ENCODE measurements at regions not wholly inside any gene's neighbourhood (a gene's known extent, or its start where the extent isn't known, plus 50 kb on each side); places are given as distances from the start of the nearest gene placed in this dataset.

DNA sequence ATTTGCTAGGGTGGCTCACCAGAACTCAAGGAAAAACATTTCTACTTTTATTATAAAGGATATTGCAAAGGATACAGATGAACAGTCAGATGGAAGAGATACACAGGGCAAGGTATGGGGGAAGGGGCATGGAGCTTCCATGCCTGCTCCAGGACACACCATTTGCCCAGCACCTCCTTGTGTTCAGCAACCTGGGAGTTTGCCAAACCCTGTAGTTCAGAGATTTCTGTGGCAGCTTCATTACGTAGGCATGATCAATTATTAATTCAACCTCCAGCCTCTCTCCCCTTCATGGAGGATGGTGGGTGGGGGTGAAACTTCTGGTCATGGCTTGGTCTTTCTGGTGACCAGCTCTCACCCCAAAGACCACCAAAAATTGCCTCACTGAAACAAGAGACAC is 353.9 kb upstream of the THBS1 start:
- no peaks in the 10 kb centered on the region for H3K36me3 ChIP-seq (ENCODE audit: control insufficient read depth in 1 of 2, insufficient read depth in 2 of 2, low read length in 2 of 2)
- no peak overlapping the region for H4K91ac ChIP-seq (ENCODE audit: low read depth, low read length)
- H2BK120ac ChIP-seq (ENCODE audit: insufficient read depth, low read length, poor library complexity), result no peak overlapping the region
- no peaks in the 10 kb centered on the region for H3K9me3 ChIP-seq (ENCODE audit: insufficient read depth, low read depth, low read length)
- no peak overlapping the region for H2BK5ac ChIP-seq (ENCODE audit: low read depth, low read length, poor library complexity)
- H3K4ac ChIP-seq (ENCODE audit: low read depth, low read length), result no peak overlapping the region
- no peak overlapping the region for H3K23ac ChIP-seq (ENCODE audit: low read length)
- H3K18ac ChIP-seq (ENCODE audit: low read length), result no peak overlapping the region
- peaks cover under 1 to 2% of the 10 kb centered on the region in 2 experiments for H3K4me1 ChIP-seq (ENCODE audit: control insufficient read depth in 1 of 2, insufficient read depth in 2 of 2, low read length in 2 of 2)
- no peak overlapping the region for H4K8ac ChIP-seq (ENCODE audit: low read depth, low read length)
- H2AFZ ChIP-seq (ENCODE audit: insufficient read depth, low read length, poor library complexity), result no peak overlapping the region
- no peak overlapping the region for H3K14ac ChIP-seq (ENCODE audit: low read length)
- H4K12ac ChIP-seq (ENCODE audit: low read depth, low read length), result no peak overlapping the region
- no CpG with 5 or more reads among the region's 1 CpG for WGBS (ENCODE audit: extremely low coverage, insufficient coverage, insufficient read length)
- no peak for DNase-seq
- no peaks in the 10 kb centered on the region for H3K27me3 ChIP-seq (ENCODE audit: insufficient read depth, low read length)
- no peak overlapping the region for H3K4me3 ChIP-seq (ENCODE audit: low read depth, low read length)
- no peak overlapping the region for H3K4me2 ChIP-seq (ENCODE audit: low read length)
- no peak overlapping the region for H3K27ac ChIP-seq (ENCODE audit: low read depth, low read length)
- no peaks in the 10 kb centered on the region for H3K79me2 ChIP-seq (ENCODE audit: control insufficient read depth, insufficient read depth, low read length, poor library complexity)
- peaks cover 3% of the 10 kb centered on the region for H3K79me1 ChIP-seq (ENCODE audit: low read length)
- no peak overlapping the region for H3K9ac ChIP-seq (ENCODE audit: low read length)
- H2BK12ac ChIP-seq (ENCODE audit: low read length), result no peak overlapping the region
- H2AK5ac ChIP-seq (ENCODE audit: low read length), result no peak overlapping the region

DNA sequence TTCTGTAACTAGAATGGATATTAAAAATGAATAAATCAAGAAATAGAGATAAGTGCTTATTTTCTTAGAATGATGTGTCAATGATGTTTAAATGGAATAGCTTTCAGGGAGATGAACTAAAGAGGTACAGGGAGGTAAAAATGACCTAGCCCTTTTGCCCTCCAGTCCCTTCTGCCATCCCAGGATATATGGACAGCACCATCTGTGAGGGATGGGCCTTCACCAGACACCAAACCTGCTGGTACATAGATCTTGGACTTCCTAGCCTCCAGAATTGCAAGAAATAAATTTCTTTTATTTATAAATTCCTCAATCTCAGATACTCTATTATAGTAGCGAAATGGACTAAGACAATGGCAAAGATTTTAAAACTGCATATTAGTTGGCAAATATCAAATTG is 352.0 kb upstream of the THBS1 start:
- Histone ChIP-seq H3K79me1 (ENCODE audit: low read length) (peaks cover 6% of the 10 kb centered on the region), H3K27me3 (ENCODE audit: insufficient read depth, low read length) (no peaks in the 10 kb centered on the region), H3K79me2 (ENCODE audit: control insufficient read depth, insufficient read depth, low read length, poor library complexity) (no peaks in the 10 kb centered on the region), H3K27ac (ENCODE audit: low read depth, low read length) (no peak overlapping the region), H3K4ac (ENCODE audit: low read depth, low read length) (no peak overlapping the region), H4K91ac (ENCODE audit: low read depth, low read length) (peak overlapping the region; percentile 6), H3K4me3 (ENCODE audit: low read depth, low read length) (no peak overlapping the region), H3K14ac (ENCODE audit: low read length) (no peak overlapping the region), H3K4me1 (ENCODE audit: control insufficient read depth in 1 of 2, insufficient read depth in 2 of 2, low read length in 2 of 2) (peaks cover 10% of the 10 kb centered on the region in 2 experiments), H4K8ac (ENCODE audit: low read depth, low read length) (no peak overlapping the region), H3K23ac (ENCODE audit: low read length) (no peak overlapping the region), H3K9me3 (ENCODE audit: insufficient read depth, low read depth, low read length) (no peaks in the 10 kb centered on the region), H3K4me2 (ENCODE audit: low read length) (no peak overlapping the region), H4K12ac (ENCODE audit: low read depth, low read length) (no peak overlapping the region), H2AK5ac (ENCODE audit: low read length) (no peak overlapping the region), H3K18ac (ENCODE audit: low read length) (no peak overlapping the region), H3K9ac (ENCODE audit: low read length) (no peak overlapping the region), H2BK120ac (ENCODE audit: insufficient read depth, low read length, poor library complexity) (no peak overlapping the region), H2AFZ (ENCODE audit: insufficient read depth, low read length, poor library complexity) (no peak overlapping the region), H3K36me3 (ENCODE audit: control insufficient read depth in 1 of 2, insufficient read depth in 2 of 2, low read length in 2 of 2) (no peaks in the 10 kb centered on the region), H2BK5ac (ENCODE audit: low read depth, low read length, poor library complexity) (no peak overlapping the region), H2BK12ac (ENCODE audit: low read length) (no peak overlapping the region)
- DNase-seq, result no peak
- WGBS (ENCODE audit: extremely low coverage, insufficient coverage, insufficient read length), result no CpG with 5 or more reads among the region's 1 CpG

DNA sequence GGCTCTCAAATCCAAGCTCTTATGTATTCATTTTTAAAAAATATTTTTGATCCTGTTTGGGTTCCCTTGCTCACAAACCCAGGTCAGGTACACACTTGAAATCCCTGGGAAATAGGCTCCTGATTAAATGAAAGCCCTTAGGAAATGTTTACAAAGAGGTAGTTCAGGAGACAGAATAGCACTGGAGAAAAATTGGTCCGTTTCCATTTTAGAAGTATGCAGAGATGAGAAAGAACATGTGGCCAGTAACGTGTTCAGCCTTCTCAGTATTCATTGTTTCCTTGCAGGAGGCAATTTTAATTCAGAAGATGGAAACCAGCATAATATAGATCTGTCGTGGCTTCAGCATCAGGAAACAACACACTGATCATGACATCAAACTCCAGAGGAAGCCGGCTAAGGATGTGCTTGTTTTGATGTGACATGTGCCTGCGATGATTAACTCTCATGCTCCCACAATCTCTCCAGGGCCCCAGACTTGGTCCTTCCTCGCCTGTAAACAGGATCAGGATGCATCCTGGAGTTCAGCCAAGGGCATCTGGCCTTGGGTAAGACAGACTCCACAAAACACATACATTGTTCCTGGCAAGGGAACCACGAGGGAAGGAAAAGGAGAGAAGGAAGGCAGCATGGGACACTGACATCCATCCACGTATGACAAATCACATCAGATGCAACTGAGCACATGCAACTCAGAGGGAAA is 350.5 kb upstream of the THBS1 start:
- Histone ChIP-seq H3K4me2 (ENCODE audit: low read length) (no peak overlapping the region), H3K36me3 (ENCODE audit: control insufficient read depth in 1 of 2, insufficient read depth in 2 of 2, low read length in 2 of 2) (no peaks in the 10 kb centered on the region), H3K18ac (ENCODE audit: low read length) (peak overlapping the region; percentile 58), H4K91ac (ENCODE audit: low read depth, low read length) (peak overlapping the region; percentile 39), H3K79me2 (ENCODE audit: control insufficient read depth, insufficient read depth, low read length, poor library complexity) (no peaks in the 10 kb centered on the region), H3K4me3 (ENCODE audit: low read depth, low read length) (no peak overlapping the region), H3K79me1 (ENCODE audit: low read length) (peaks cover 7% of the 10 kb centered on the region), H2BK5ac (ENCODE audit: low read depth, low read length, poor library complexity) (no peak overlapping the region), H3K9ac (ENCODE audit: low read length) (no peak overlapping the region), H2BK12ac (ENCODE audit: low read length) (peak overlapping the region; percentile 93), H3K14ac (ENCODE audit: low read length) (peak overlapping the region; percentile 56), H3K27ac (ENCODE audit: low read depth, low read length) (no peak overlapping the region), H2BK120ac (ENCODE audit: insufficient read depth, low read length, poor library complexity) (peak overlapping the region; percentile 68), H4K12ac (ENCODE audit: low read depth, low read length) (no peak overlapping the region), H2AK5ac (ENCODE audit: low read length) (peak overlapping the region; percentile 55), H4K8ac (ENCODE audit: low read depth, low read length) (no peak overlapping the region), H3K23ac (ENCODE audit: low read length) (no peak overlapping the region), H3K27me3 (ENCODE audit: insufficient read depth, low read length) (no peaks in the 10 kb centered on the region), H3K9me3 (ENCODE audit: insufficient read depth, low read depth, low read length) (no peaks in the 10 kb centered on the region), H3K4ac (ENCODE audit: low read depth, low read length) (no peak overlapping the region), H2AFZ (ENCODE audit: insufficient read depth, low read length, poor library complexity) (no peak overlapping the region), H3K4me1 (ENCODE audit: control insufficient read depth in 1 of 2, insufficient read depth in 2 of 2, low read length in 2 of 2) (peaks cover 10 to 12% of the 10 kb centered on the region in 2 experiments)
- WGBS (ENCODE audit: extremely low coverage, insufficient coverage, insufficient read length), result no CpG with 5 or more reads among the region's 8 CpGs
- DNase-seq, result no peak

DNA sequence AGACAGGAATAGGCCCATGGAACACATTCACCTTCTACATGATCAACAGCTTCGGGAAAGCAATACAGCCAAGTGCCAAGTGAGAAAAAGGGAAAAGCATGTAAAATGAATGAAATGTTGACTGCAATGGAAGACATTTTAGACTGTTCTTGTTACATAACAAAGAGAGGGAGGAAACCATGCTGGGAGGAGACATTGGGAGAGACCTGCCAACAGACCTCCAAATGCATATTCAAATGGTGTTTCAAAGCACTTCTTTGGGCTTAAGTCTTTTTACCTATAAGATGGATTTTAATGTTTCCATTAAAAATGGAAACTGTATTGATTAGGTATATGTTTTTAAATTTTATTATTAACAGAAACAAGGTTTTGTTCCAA is 350.0 kb upstream of the THBS1 start:
- H3K4me2 ChIP-seq (ENCODE audit: low read length), result no peak overlapping the region
- no CpG with 5 or more reads among the region's 1 CpG for WGBS (ENCODE audit: extremely low coverage, insufficient coverage, insufficient read length)
- H3K9me3 ChIP-seq (ENCODE audit: insufficient read depth, low read depth, low read length), result no peaks in the 10 kb centered on the region
- H3K4me1 ChIP-seq (ENCODE audit: control insufficient read depth in 1 of 2, insufficient read depth in 2 of 2, low read length in 2 of 2), result peaks cover 10 to 12% of the 10 kb centered on the region in 2 experiments
- no peak overlapping the region for H3K27ac ChIP-seq (ENCODE audit: low read depth, low read length)
- no peak overlapping the region for H3K23ac ChIP-seq (ENCODE audit: low read length)
- no peak overlapping the region for H2BK5ac ChIP-seq (ENCODE audit: low read depth, low read length, poor library complexity)
- peaks cover 7% of the 10 kb centered on the region for H3K79me1 ChIP-seq (ENCODE audit: low read length)
- no peak overlapping the region for H3K9ac ChIP-seq (ENCODE audit: low read length)
- peak overlapping the region; percentile 39 for H4K91ac ChIP-seq (ENCODE audit: low read depth, low read length)
- H3K4me3 ChIP-seq (ENCODE audit: low read depth, low read length), result no peak overlapping the region
- peak overlapping the region; percentile 93 for H2BK12ac ChIP-seq (ENCODE audit: low read length)
- no peak overlapping the region for H4K8ac ChIP-seq (ENCODE audit: low read depth, low read length)
- H2AFZ ChIP-seq (ENCODE audit: insufficient read depth, low read length, poor library complexity), result no peak overlapping the region
- H3K36me3 ChIP-seq (ENCODE audit: control insufficient read depth in 1 of 2, insufficient read depth in 2 of 2, low read length in 2 of 2), result no peaks in the 10 kb centered on the region
- H3K4ac ChIP-seq (ENCODE audit: low read depth, low read length), result no peak overlapping the region
- H3K18ac ChIP-seq (ENCODE audit: low read length), result peak overlapping the region; percentile 58
- DNase-seq, result no peak
- peak overlapping the region; percentile 55 for H2AK5ac ChIP-seq (ENCODE audit: low read length)
- peak overlapping the region; percentile 68 for H2BK120ac ChIP-seq (ENCODE audit: insufficient read depth, low read length, poor library complexity)
- H4K12ac ChIP-seq (ENCODE audit: low read depth, low read length), result no peak overlapping the region
- peak overlapping the region; percentile 56 for H3K14ac ChIP-seq (ENCODE audit: low read length)
- no peaks in the 10 kb centered on the region for H3K79me2 ChIP-seq (ENCODE audit: control insufficient read depth, insufficient read depth, low read length, poor library complexity)
- H3K27me3 ChIP-seq (ENCODE audit: insufficient read depth, low read length), result no peaks in the 10 kb centered on the region

Measured in trophoblast cell (in vitro differentiated cells and primary cell).